ENCODE measurements at regions not wholly inside any gene's neighbourhood (a gene's known extent, or its start where the extent isn't known, plus 50 kb on each side); places are given as distances from the start of the nearest gene placed in this dataset.

DNA sequence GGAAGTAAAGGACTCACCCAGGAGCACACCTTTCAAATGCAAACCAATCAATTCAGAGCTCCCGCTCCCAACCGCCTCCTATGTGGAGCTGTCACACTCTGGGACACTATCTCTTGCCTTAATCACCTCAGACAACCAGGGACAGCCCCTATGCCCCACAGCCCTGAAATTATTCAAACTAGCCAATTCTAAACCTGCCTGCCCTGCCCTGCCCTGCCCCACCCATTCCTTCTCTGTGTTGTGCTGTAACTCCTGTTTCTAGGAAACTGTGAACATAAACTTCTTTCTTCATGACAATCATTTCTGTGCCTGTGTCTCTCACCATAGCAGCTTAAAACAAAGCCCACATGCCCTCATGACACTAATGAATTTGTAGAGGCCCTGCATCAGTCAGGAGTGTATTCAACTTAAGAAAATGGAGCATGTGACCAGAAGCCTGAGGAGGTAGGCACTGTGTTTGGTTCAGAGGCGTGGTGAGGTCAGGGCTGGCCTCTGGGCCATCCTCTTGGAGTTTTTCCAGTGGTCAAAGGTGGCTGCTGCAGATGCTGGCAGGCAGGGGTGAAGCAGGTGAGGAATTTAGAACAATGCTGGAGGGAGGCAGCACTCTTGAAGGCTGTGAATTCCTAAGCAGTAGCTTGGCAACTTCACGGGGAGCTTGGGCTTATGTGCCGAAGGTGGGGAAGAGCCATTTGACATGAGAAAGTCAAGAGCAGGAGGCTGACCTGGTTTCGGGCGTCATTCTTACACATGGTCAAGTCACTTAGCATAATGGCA, 74.5 kb downstream of the RHOU start:
- H3K27me3 ChIP-seq (replicated peaks; ENCODE audit: control insufficient read depth, insufficient read depth, low read length): peaks cover 41% of the 10 kb centered on the region
- no peak for DNase-seq (ENCODE audit: low read depth)
- no peak overlapping the region for H3K4me3 ChIP-seq (ENCODE audit: low read length)
- H3K36me3 ChIP-seq (ENCODE audit: control insufficient read depth, insufficient read depth, low read length, severe bottlenecking): no peaks in the 10 kb centered on the region
- H3K9ac ChIP-seq (ENCODE audit: low read length): no peak overlapping the region
- no peaks in the 10 kb centered on the region for H3K9me3 ChIP-seq (ENCODE audit: control insufficient read depth, low read length)
- H3K4me1 ChIP-seq (ENCODE audit: control insufficient read depth, insufficient read depth, low read length): peaks cover 6% of the 10 kb centered on the region

DNA sequence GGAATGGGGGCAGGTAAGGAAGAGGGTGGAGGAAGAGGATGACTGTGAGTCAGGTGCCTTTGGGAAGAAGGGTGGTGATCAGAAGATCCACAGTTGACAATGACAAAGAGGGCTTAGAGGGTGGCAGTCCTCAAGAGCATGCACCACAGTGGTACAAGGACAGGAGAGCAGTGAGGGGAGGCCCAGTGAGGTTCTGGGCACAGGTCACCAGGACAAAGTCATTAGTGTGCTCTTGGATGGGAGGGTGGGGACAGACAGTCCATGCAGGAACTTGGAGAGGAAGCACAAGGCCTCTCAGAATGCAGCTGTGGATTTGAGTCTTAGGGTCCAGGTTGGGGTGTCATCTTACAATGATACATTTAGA, 75.1 kb downstream of the RHOU start:
- H3K36me3 ChIP-seq (ENCODE audit: control insufficient read depth, insufficient read depth, low read length, severe bottlenecking): no peaks in the 10 kb centered on the region
- no peak for DNase-seq (ENCODE audit: low read depth)
- H3K9ac ChIP-seq (ENCODE audit: low read length): no peak overlapping the region
- peaks cover 36% of the 10 kb centered on the region for H3K27me3 ChIP-seq (replicated peaks; ENCODE audit: control insufficient read depth, insufficient read depth, low read length)
- H3K9me3 ChIP-seq (ENCODE audit: control insufficient read depth, low read length): no peaks in the 10 kb centered on the region
- H3K4me1 ChIP-seq (ENCODE audit: control insufficient read depth, insufficient read depth, low read length): peaks cover under 1% of the 10 kb centered on the region
- H3K4me3 ChIP-seq (ENCODE audit: low read length): no peak overlapping the region

DNA sequence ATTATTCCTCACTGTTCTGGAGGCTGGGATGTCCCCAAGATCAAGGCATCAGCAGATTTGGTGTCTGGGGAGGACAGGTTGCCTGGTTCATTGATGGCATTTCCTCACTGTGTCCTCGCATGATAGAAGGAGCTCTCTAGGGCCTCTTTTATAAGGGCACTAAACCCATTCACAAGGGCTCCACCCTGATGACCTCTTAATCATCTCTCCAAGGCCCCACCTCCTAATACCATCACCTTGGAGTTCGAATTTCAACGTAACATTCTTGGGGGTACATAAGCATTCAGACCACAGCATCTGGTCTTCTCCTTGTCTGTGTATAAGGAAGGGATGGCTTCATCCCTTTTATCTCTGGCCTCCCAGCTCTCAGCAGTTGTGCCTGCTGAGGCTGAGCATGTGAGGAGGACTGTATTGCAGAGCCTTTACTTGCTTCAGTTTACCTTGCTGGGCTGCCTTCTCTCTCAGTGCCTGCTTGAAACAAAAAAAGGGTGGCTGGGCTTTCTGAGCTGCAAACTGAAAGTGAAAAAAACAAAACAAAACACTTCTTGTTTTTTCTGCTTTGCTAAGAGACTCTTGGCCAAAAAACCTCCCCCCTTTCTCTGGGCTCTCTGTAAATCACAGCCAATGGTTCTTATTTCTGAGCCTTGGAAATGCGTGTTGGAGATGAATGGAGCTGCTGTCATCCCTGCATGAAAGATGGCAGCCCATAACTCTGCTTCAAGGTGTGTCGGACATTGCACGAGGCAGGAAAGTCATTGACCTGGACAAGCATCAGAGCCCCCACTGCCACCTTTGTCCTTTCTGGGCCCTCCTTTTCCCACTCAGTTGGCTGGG, 75.8 kb downstream of the RHOU start:
- DNase-seq (ENCODE audit: low read depth): no peak
- H3K36me3 ChIP-seq (ENCODE audit: control insufficient read depth, insufficient read depth, low read length, severe bottlenecking): no peaks in the 10 kb centered on the region
- H3K9ac ChIP-seq (ENCODE audit: low read length): no peak overlapping the region
- no peaks in the 10 kb centered on the region for H3K4me1 ChIP-seq (ENCODE audit: control insufficient read depth, insufficient read depth, low read length)
- H3K9me3 ChIP-seq (ENCODE audit: control insufficient read depth, low read length): no peaks in the 10 kb centered on the region
- H3K27me3 ChIP-seq (replicated peaks; ENCODE audit: control insufficient read depth, insufficient read depth, low read length): peaks cover 32% of the 10 kb centered on the region
- no peak overlapping the region for H3K4me3 ChIP-seq (ENCODE audit: low read length)

DNA sequence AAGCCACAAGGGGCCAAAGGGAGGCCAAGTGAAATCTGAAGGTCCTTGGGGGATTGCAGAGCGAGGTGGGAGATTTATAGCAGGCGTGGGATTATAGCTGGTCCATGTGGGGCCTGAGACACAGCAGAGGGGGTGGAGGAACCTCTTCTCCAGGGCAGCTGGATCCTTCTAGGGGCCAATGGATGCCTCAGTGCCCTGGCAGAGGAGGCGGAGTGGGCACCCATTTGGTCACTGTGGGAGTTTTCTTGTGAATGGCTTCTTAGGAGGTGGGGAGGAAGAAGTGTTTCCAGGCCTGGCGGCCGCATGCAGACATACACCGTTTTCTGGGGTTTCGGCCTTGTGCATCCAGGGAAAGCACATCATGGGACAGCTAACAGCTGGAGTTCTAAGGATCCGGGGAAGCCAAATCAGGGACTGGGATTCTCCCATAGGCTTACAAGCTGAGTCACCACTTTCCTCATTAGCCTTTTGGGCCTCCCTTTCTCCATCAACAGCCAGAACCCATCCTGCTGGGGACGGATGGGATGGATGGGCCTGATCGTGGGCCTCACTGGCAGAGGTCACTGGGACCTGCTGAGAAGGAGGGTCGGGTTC, 76.5 kb downstream of the RHOU start:
- Histone ChIP-seq H3K9ac (ENCODE audit: low read length) (no peak overlapping the region), H3K36me3 (ENCODE audit: control insufficient read depth, insufficient read depth, low read length, severe bottlenecking) (no peaks in the 10 kb centered on the region), H3K4me1 (ENCODE audit: control insufficient read depth, insufficient read depth, low read length) (no peaks in the 10 kb centered on the region), H3K4me3 (ENCODE audit: low read length) (no peak overlapping the region), H3K27me3 (replicated peaks; ENCODE audit: control insufficient read depth, insufficient read depth, low read length) (peaks cover 26% of the 10 kb centered on the region), H3K9me3 (ENCODE audit: control insufficient read depth, low read length) (no peaks in the 10 kb centered on the region)
- DNase-seq (ENCODE audit: low read depth): no peak

- Histone ChIP-seq H3K36me3 (ENCODE audit: control insufficient read depth, insufficient read depth, low read length, severe bottlenecking) (no peaks in the 10 kb centered on the region), H3K4me3 (ENCODE audit: low read length) (no peak overlapping the region), H3K9ac (ENCODE audit: low read length) (no peak overlapping the region), H3K4me1 (ENCODE audit: control insufficient read depth, insufficient read depth, low read length) (no peaks in the 10 kb centered on the region), H3K27me3 (replicated peaks; ENCODE audit: control insufficient read depth, insufficient read depth, low read length) (peaks cover 19% of the 10 kb centered on the region), H3K9me3 (ENCODE audit: control insufficient read depth, low read length) (peaks cover 7% of the 10 kb centered on the region)
- no peak for DNase-seq (ENCODE audit: low read depth)
Measured at GRCh38 chr1:228812961-228813360, 77.7 kb downstream of the RHOU start.

DNA sequence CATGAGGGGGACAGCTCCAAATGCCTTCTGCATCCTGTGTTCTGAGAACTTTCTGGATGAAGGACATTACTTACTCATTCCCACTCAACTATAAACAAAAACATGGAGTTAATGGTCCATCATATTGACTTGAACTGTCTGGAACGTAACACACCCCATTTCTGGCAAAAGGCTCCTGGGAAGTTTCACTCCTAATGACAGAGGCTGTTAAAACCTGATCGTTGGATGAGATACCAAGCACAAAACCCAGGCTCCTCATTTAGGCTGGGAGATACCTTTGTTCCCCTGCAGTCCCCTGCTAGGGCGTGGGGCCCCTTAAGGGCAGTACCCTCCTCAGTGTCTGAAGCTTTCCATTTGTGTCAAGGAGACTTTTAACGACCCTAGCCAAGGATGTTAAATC, 78.9 kb downstream of the RHOU start:
- Histone ChIP-seq H3K4me3 (ENCODE audit: low read length) (no peak overlapping the region), H3K4me1 (ENCODE audit: control insufficient read depth, insufficient read depth, low read length) (no peaks in the 10 kb centered on the region), H3K27me3 (replicated peaks; ENCODE audit: control insufficient read depth, insufficient read depth, low read length) (peaks cover 11% of the 10 kb centered on the region), H3K9me3 (ENCODE audit: control insufficient read depth, low read length) (peaks cover 13% of the 10 kb centered on the region), H3K9ac (ENCODE audit: low read length) (no peak overlapping the region), H3K36me3 (ENCODE audit: control insufficient read depth, insufficient read depth, low read length, severe bottlenecking) (no peaks in the 10 kb centered on the region)
- no peak for DNase-seq (ENCODE audit: low read depth)

DNA sequence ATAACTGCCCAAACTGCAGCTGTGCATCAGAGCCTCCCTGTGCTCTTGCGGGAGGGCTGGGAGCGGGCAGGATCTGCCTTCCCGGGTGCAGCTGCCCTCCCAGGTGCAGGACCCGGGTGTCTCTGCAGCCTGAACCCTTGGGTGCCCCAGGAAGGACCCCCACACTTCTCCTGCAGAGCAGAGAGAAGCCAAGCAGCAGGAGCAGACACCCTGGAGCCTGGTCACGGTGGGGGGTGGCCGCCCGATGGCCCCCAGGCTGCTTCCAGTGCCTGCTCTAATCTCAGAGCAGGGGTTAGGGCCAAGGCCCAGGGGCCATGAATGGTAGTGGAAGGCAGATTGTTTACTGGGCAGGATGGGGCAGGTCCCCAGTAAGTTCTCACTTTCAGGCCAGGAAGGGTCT, 83.0 kb downstream of the RHOU start:
- Histone ChIP-seq H3K4me1 (ENCODE audit: control insufficient read depth, insufficient read depth, low read length) (no peaks in the 10 kb centered on the region), H3K27me3 (replicated peaks; ENCODE audit: control insufficient read depth, insufficient read depth, low read length) (peaks cover 7% of the 10 kb centered on the region), H3K9me3 (ENCODE audit: control insufficient read depth, low read length) (peaks cover 13% of the 10 kb centered on the region), H3K4me3 (ENCODE audit: low read length) (no peak overlapping the region), H3K9ac (ENCODE audit: low read length) (no peak overlapping the region), H3K36me3 (ENCODE audit: control insufficient read depth, insufficient read depth, low read length, severe bottlenecking) (no peaks in the 10 kb centered on the region)
- DNase-seq (ENCODE audit: low read depth): no peak

GRCh38 chr1:228818928-228819630, 83.8 kb downstream of the RHOU start:
- H3K27me3 ChIP-seq (replicated peaks; ENCODE audit: control insufficient read depth, insufficient read depth, low read length): peaks cover 5% of the 10 kb centered on the region
- no peaks in the 10 kb centered on the region for H3K4me1 ChIP-seq (ENCODE audit: control insufficient read depth, insufficient read depth, low read length)
- H3K36me3 ChIP-seq (ENCODE audit: control insufficient read depth, insufficient read depth, low read length, severe bottlenecking): no peaks in the 10 kb centered on the region
- DNase-seq (ENCODE audit: low read depth): no peak
- H3K4me3 ChIP-seq (ENCODE audit: low read length): no peak overlapping the region
- no peak overlapping the region for H3K9ac ChIP-seq (ENCODE audit: low read length)
- H3K9me3 ChIP-seq (ENCODE audit: control insufficient read depth, low read length): peaks cover 13% of the 10 kb centered on the region

GRCh38 chr1:228821252-228821651, 86.0 kb downstream of the RHOU start:
- Histone ChIP-seq H3K9ac (ENCODE audit: low read length) (no peak overlapping the region), H3K4me3 (ENCODE audit: low read length) (no peak overlapping the region), H3K9me3 (ENCODE audit: control insufficient read depth, low read length) (peaks cover 13% of the 10 kb centered on the region), H3K27me3 (replicated peaks; ENCODE audit: control insufficient read depth, insufficient read depth, low read length) (peaks cover 5% of the 10 kb centered on the region), H3K4me1 (ENCODE audit: control insufficient read depth, insufficient read depth, low read length) (no peaks in the 10 kb centered on the region), H3K36me3 (ENCODE audit: control insufficient read depth, insufficient read depth, low read length, severe bottlenecking) (no peaks in the 10 kb centered on the region)
- no peak for DNase-seq (ENCODE audit: low read depth)

DNA sequence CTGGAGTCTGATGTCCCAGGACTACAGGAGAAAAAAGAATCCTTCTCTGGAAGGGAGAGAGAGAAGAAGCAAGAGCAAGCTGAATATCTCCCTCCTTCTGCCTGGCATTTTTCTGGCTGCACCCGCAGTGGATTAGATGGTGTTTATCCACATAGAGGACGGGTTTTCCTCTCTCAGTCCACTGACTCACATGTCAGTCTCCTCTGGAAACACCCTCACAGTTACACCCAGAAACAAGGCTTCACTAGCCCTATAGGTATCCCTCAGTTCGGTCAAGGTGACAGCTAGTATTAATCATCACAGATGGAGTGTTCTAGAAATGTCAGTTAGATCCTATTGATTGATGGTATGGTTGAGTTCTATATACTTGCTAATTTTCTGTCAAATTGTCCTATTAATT, 87.9 kb downstream of the RHOU start:
- Histone ChIP-seq H3K9me3 (ENCODE audit: control insufficient read depth, low read length) (peaks cover 6% of the 10 kb centered on the region), H3K36me3 (ENCODE audit: control insufficient read depth, insufficient read depth, low read length, severe bottlenecking) (no peaks in the 10 kb centered on the region), H3K4me1 (ENCODE audit: control insufficient read depth, insufficient read depth, low read length) (peaks cover 6% of the 10 kb centered on the region), H3K27me3 (replicated peaks; ENCODE audit: control insufficient read depth, insufficient read depth, low read length) (peaks cover 12% of the 10 kb centered on the region), H3K4me3 (ENCODE audit: low read length) (no peak overlapping the region), H3K9ac (ENCODE audit: low read length) (no peak overlapping the region)
- no peak for DNase-seq (ENCODE audit: low read depth)

DNA sequence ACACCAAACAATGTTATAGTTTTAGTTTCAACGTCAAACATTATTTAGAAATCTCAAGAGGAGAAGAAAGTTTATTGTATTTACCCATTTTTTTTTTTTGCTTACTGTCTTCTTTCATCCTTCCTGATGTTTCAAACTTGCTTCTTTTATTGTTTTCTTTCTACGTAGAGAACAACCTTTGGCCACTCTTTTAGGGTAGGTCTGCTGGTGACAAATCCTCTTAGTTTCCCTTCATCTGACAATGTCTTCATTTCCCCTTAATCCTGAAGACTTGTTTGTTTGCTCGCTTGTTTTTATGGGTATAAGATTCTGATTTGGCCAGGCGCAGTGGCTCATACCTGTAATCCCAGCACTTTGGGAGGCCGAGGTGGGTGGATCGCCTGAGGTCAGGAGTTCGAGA, 89.1 kb downstream of the RHOU start:
- H3K9me3 ChIP-seq (ENCODE audit: control insufficient read depth, low read length): no peaks in the 10 kb centered on the region
- DNase-seq (ENCODE audit: low read depth): no peak
- H3K4me1 ChIP-seq (ENCODE audit: control insufficient read depth, insufficient read depth, low read length): peaks cover 6% of the 10 kb centered on the region
- no peak overlapping the region for H3K9ac ChIP-seq (ENCODE audit: low read length)
- H3K36me3 ChIP-seq (ENCODE audit: control insufficient read depth, insufficient read depth, low read length, severe bottlenecking): no peaks in the 10 kb centered on the region
- H3K4me3 ChIP-seq (ENCODE audit: low read length): no peak overlapping the region
- peaks cover 12% of the 10 kb centered on the region for H3K27me3 ChIP-seq (replicated peaks; ENCODE audit: control insufficient read depth, insufficient read depth, low read length)
